PC-3 (cell line): ENCODE measurements at regions not wholly inside any gene's neighbourhood (a gene's known extent, or its start where the extent isn't known, plus 50 kb on each side); places are given as distances from the start of the nearest gene placed in this dataset.

Experiments used
- ATAC-seq: fragments of 200-7000 bp; cut with Tn5 transposase; 2 replicates; pipeline ENCODE4 v1.9.1; 2020; ENCODE audit warnings: mild to moderate bottlenecking, moderate library complexity
- BruUV-seq: library from RNA; stranded (reverse); fragments of 400-500 nt; replicated peaks from 2 replicates; lab custom pipeline; 2021; lab: Mats Ljungman, UMichigan
- CTCF ChIA-PET: fragments of 300-600 bp; sonication (Branson Sonifier 250); formaldehyde crosslinking; loops from one replicate; lab custom pipeline; 2022; ENCODE audit warnings: antibody characterized with exemption; lab: Charles Lee
- POLR2A ChIA-PET: fragments of 300-600 bp; sonication (Branson Sonifier 250); formaldehyde crosslinking; loops from one replicate; lab custom pipeline; 2022; ENCODE audit warnings: antibody characterized with exemption; ENCODE audit not compliant: unreplicated experiment; lab: Charles Lee
- DNase-seq: peaks from one replicate; pipeline ENCODE4 v3.0.0-alpha.2; 2015
- H2AFZ ChIP-seq: fragments of 300-600 bp; sonication (generic); 2 replicates; pipeline ENCODE4 v1.6.0; 2016; ENCODE audit warnings: antibody characterized with exemption, low read length
- H3F3A ChIP-seq: fragments of 300-600 bp; sonication (generic); one replicate; pipeline ENCODE4 v1.6.0; 2017; ENCODE audit warnings: antibody characterized with exemption, low read length, control low read depth, mild to moderate bottlenecking; ENCODE audit not compliant: unreplicated experiment
- H3K27ac ChIP-seq: fragments of 300-600 bp; sonication (generic); 2 replicates; pipeline ENCODE4 v1.5.1; 2016; ENCODE audit warnings: mild to moderate bottlenecking, low read length
- H3K27me3 ChIP-seq: fragments of 300-600 bp; sonication (generic); 2 replicates; pipeline ENCODE4 v1.6.1; 2016; ENCODE audit warnings: low read length, mixed read lengths
- H3K36me3 ChIP-seq: fragments of 300-600 bp; sonication (generic); 2 replicates; pipeline ENCODE4 v1.6.1; 2016; ENCODE audit warnings: low read depth, mixed run types, low read length, mixed read lengths
- H3K4me1 ChIP-seq: fragments of 300-600 bp; sonication (generic); 2 replicates; pipeline ENCODE4 v1.5.1; 2016; ENCODE audit warnings: low read length; ENCODE audit not compliant: insufficient read depth
- H3K4me2 ChIP-seq: fragments of 300-600 bp; sonication (generic); 2 replicates; pipeline ENCODE4 v1.6.0; 2016; ENCODE audit warnings: low read length
- H3K4me3 ChIP-seq: fragments of 300-600 bp; sonication (generic); 2 replicates; pipeline ENCODE4 v1.5.1; 2016; ENCODE audit warnings: mild to moderate bottlenecking, low read length, mixed read lengths
- H3K79me2 ChIP-seq: fragments of 300-600 bp; sonication (generic); 2 replicates; pipeline ENCODE4 v1.6.1; 2017; ENCODE audit warnings: low read length, mixed read lengths
- H3K9ac ChIP-seq: fragments of 300-600 bp; sonication (generic); 2 replicates; pipeline ENCODE4 v1.6.0; 2016; ENCODE audit warnings: mild to moderate bottlenecking, low read length
- H3K9me2 ChIP-seq: fragments of 300-600 bp; sonication (generic); replicated peaks from 2 replicates; pipeline ENCODE4 v1.6.1; 2016; ENCODE audit warnings: mixed run types, low read length, mixed read lengths
- H3K9me3 ChIP-seq: fragments of 300-600 bp; sonication (generic); 2 replicates; pipeline ENCODE4 v1.6.1; 2016; ENCODE audit warnings: low read length, mixed read lengths
- H4K20me1 ChIP-seq: fragments of 300-600 bp; sonication (generic); 2 replicates; pipeline ENCODE4 v1.6.1; 2016; ENCODE audit warnings: low read length, mixed read lengths
- EZH2 ChIP-seq: fragments of 300-600 bp; sonication (generic); IDR thresholded peaks from one replicate; pipeline ENCODE4 v1.6.1; 2017; ENCODE audit warnings: antibody characterized with exemption, mild to moderate bottlenecking, low read length; ENCODE audit not compliant: unreplicated experiment
- EZH2phosphoT487 ChIP-seq: fragments of 300-600 bp; sonication (generic); IDR thresholded peaks from 2 replicates; pipeline ENCODE4 v1.6.1; 2018; ENCODE audit warnings: mild to moderate bottlenecking, antibody characterized with exemption, low read length, borderline replicate concordance
- intact Hi-C: fragments of 100-400 bp; cut with micrococcal nuclease; formaldehyde crosslinking; loops from 2 replicates; pipeline ENCODE4 v1.9.0; 2023
- TF ChIP-seq, protein P1 (sequence below): fragments of 300-600 bp; sonication (generic); conservative IDR thresholded peaks from 2 replicates; pipeline ENCODE4 v1.5.1; 2017; ENCODE audit warnings: antibody characterized with exemption, low read depth, mild to moderate bottlenecking, low read length

GRCh38 chr13:74819549-74819948 lies 662.4 kb downstream of the TBC1D4 start:
- Histone ChIP-seq H3K9me2 (no peaks in the 10 kb centered on the region), H3K4me2 (no peak overlapping the region), H3K36me3 (no peaks in the 10 kb centered on the region), H4K20me1 (no peaks in the 10 kb centered on the region), H3F3A (no peaks in the 10 kb centered on the region), H2AFZ (no peak overlapping the region), H3K27me3 (no peaks in the 10 kb centered on the region), H3K4me3 (no peak overlapping the region), H3K27ac (no peak overlapping the region), H3K79me2 (no peaks in the 10 kb centered on the region), H3K9ac (no peak overlapping the region), H3K4me1 (no peaks in the 10 kb centered on the region), H3K9me3 (no peaks in the 10 kb centered on the region)
- DNase-seq: no peak
- no TSS peak for BruUV-seq
- intact Hi-C loops: no loop called here
- POLR2A ChIA-PET: no interaction called here
- TF ChIP-seq EZH2 (no peak), EZH2phosphoT487 (no peak)
- TF ChIP-seq, protein P1, sequence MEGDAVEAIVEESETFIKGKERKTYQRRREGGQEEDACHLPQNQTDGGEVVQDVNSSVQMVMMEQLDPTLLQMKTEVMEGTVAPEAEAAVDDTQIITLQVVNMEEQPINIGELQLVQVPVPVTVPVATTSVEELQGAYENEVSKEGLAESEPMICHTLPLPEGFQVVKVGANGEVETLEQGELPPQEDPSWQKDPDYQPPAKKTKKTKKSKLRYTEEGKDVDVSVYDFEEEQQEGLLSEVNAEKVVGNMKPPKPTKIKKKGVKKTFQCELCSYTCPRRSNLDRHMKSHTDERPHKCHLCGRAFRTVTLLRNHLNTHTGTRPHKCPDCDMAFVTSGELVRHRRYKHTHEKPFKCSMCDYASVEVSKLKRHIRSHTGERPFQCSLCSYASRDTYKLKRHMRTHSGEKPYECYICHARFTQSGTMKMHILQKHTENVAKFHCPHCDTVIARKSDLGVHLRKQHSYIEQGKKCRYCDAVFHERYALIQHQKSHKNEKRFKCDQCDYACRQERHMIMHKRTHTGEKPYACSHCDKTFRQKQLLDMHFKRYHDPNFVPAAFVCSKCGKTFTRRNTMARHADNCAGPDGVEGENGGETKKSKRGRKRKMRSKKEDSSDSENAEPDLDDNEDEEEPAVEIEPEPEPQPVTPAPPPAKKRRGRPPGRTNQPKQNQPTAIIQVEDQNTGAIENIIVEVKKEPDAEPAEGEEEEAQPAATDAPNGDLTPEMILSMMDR: no peak
- CTCF ChIA-PET: no interaction called here
- no peak for ATAC-seq

- BruUV-seq: no TSS peak
- POLR2A ChIA-PET: no interaction called here
- no peak overlapping the region for H3K4me3 ChIP-seq
- H3K4me2 ChIP-seq: no peak overlapping the region
- H3K9ac ChIP-seq: no peak overlapping the region
- no peaks in the 10 kb centered on the region for H3K36me3 ChIP-seq
- no peaks in the 10 kb centered on the region for H3K9me2 ChIP-seq
- no peaks in the 10 kb centered on the region for H3K79me2 ChIP-seq
- no peaks in the 10 kb centered on the region for H3K9me3 ChIP-seq
- ATAC-seq: no peak
- H2AFZ ChIP-seq: no peak overlapping the region
- intact Hi-C loops: no loop called here
- DNase-seq: no peak
- H3K4me1 ChIP-seq: no peaks in the 10 kb centered on the region
- no peaks in the 10 kb centered on the region for H3F3A ChIP-seq
- no peaks in the 10 kb centered on the region for H3K27me3 ChIP-seq
- CTCF ChIA-PET: no interaction called here
- H3K27ac ChIP-seq: no peak overlapping the region
- H4K20me1 ChIP-seq: no peaks in the 10 kb centered on the region
- TF ChIP-seq, protein P1: no peak
- TF ChIP-seq EZH2: no peak
- no peak for TF ChIP-seq EZH2phosphoT487
These were observed 665.2 kb downstream of the TBC1D4 start for GRCh38 chr13:74816737-74817136.

- Histone ChIP-seq H4K20me1 (no peaks in the 10 kb centered on the region), H3K4me1 (no peaks in the 10 kb centered on the region), H3K4me3 (no peak overlapping the region), H3F3A (no peaks in the 10 kb centered on the region), H3K4me2 (no peak overlapping the region), H3K9me2 (no peaks in the 10 kb centered on the region), H3K27me3 (no peaks in the 10 kb centered on the region), H3K9me3 (no peaks in the 10 kb centered on the region), H3K79me2 (no peaks in the 10 kb centered on the region), H2AFZ (no peak overlapping the region), H3K27ac (no peak overlapping the region), H3K36me3 (no peaks in the 10 kb centered on the region), H3K9ac (no peak overlapping the region)
- POLR2A ChIA-PET: no interaction called here
- BruUV-seq: no TSS peak
- intact Hi-C loops: no loop called here
- DNase-seq: no peak
- TF ChIP-seq, protein P1: no peak
- no peak for TF ChIP-seq EZH2phosphoT487
- TF ChIP-seq EZH2: no peak
- CTCF ChIA-PET: no interaction called here
- no peak for ATAC-seq
These were observed 662.0 kb upstream of the KLF12 start for GRCh38 chr13:74796157-74796556.
